K562 (cell line): ENCODE measurements at regions not wholly inside any gene's neighbourhood (a gene's known extent, or its start where the extent isn't known, plus 50 kb on each side); places are given as distances from the start of the nearest gene placed in this dataset.

Experiments used
- ATAC-seq: fragments of 200-7000 bp; cut with Tn5 transposase; 3 replicates; pipeline ENCODE4 v1.9.1; 2020; ENCODE audit warnings: moderate library complexity
- BruUV-seq: library from RNA; stranded (reverse); fragments of 400-500 nt; replicated peaks from 2 replicates; lab custom pipeline; 2021; lab: Mats Ljungman, UMichigan
- CTCF ChIA-PET: fragments of 300-600 bp; formaldehyde crosslinking; extraction: SDS; loops from one replicate; lab custom pipeline; 2021; ENCODE audit warnings: low intra/inter-chr PET ratio; lab: Yijun Ruan, JAX
- POLR2A ChIA-PET: fragments of 300-600, 350-650 bp; sonication (Branson Sonifier 250); formaldehyde crosslinking; extraction: SDS; loops from one replicate; lab custom pipeline; 2021; ENCODE audit warnings: antibody characterized with exemption, inconsistent platforms; lab: Yijun Ruan, JAX
- DNase-seq, 4 experiments: peaks; one replicate each; pipeline versions ENCODE4 v3.0.0 to v3.0.0-alpha.2; 2011 to 2018; ENCODE audit warnings: low spot score in 3 of 4, mixed read lengths in 3 of 4; ENCODE audit errors: extremely low read depth in 1 of 4
- FAIRE-seq: peaks from 2 replicates; lab custom pipeline; 2011; peaks lifted over from hg19 to GRCh38; lab: Jason Lieb, UNC
- H2AFZ ChIP-seq: 2 replicates; pipeline ENCODE4 v1.6.0; 2011; ENCODE audit warnings: low read depth, low read length, control low read depth, inconsistent platforms
- H3K27ac ChIP-seq: fragments of 200-600 bp; 3 replicates; pipeline ENCODE4 v1.8.0; 2011; ENCODE audit warnings: low read depth, mild to moderate bottlenecking, control low read depth, inconsistent platforms, low read length, moderate library complexity, mixed read lengths; ENCODE audit errors: extremely low read depth
- H3K27me3 ChIP-seq, 2 experiments: fragments of 300-600 bp in 1 of 2; 2 replicates in 1 of 2; 3 replicates in 1 of 2; pipeline versions ENCODE4 v1.6.0 to v1.8.0; 2011; ENCODE audit warnings: inconsistent platforms in 2 of 2, low read length in 2 of 2, mild to moderate bottlenecking in 1 of 2, mixed read lengths in 1 of 2, moderate library complexity in 1 of 2; ENCODE audit not compliant: control insufficient read depth in 2 of 2, insufficient read depth in 2 of 2
- H3K36me3 ChIP-seq: fragments of 300-600 bp; 3 replicates; pipeline ENCODE4 v1.8.0; 2011; ENCODE audit warnings: mild to moderate bottlenecking, low read length, inconsistent platforms; ENCODE audit not compliant: control insufficient read depth, insufficient read depth
- H3K4me1 ChIP-seq, 2 experiments: fragments of 200-600 bp in 1 of 2; replicated peaks in 1 of 2; 2 replicates in 1 of 2; 3 replicates in 1 of 2; pipeline versions ENCODE4 v1.5.1 to v1.8.0; 2011; ENCODE audit warnings: inconsistent platforms in 2 of 2, low read length in 2 of 2, mild to moderate bottlenecking in 1 of 2, mixed read lengths in 1 of 2, moderate library complexity in 1 of 2; ENCODE audit not compliant: control insufficient read depth in 2 of 2, insufficient read depth in 2 of 2
- H3K4me2 ChIP-seq: 2 replicates; pipeline ENCODE4 v1.6.1; 2011; ENCODE audit warnings: low read length, control low read depth, inconsistent platforms, mixed read lengths; ENCODE audit not compliant: insufficient read depth
- H3K4me3 ChIP-seq: fragments of 200-600 bp; sonication (generic), shearing (Covaris generic); 2 replicates; pipeline ENCODE4 v1.5.1; 2016; ENCODE audit warnings: control low read depth, inconsistent platforms
- H3K79me2 ChIP-seq: fragments of 200-600 bp; 3 replicates; pipeline ENCODE4 v1.8.0; 2011; ENCODE audit warnings: low read length, inconsistent platforms; ENCODE audit not compliant: control insufficient read depth, insufficient read depth
- H3K9ac ChIP-seq, 2 experiments: 2 replicates each; pipeline versions ENCODE4 v1.6.0 to v1.6.1; 2011; ENCODE audit warnings: low read depth in 2 of 2, low read length in 2 of 2, control low read depth in 1 of 2, inconsistent platforms in 1 of 2, mild to moderate bottlenecking in 1 of 2, mixed read lengths in 1 of 2; ENCODE audit not compliant: insufficient read depth in 1 of 2
- H3K9me1 ChIP-seq: one replicate; pipeline ENCODE4 v1.6.0; 2011; ENCODE audit warnings: inconsistent platforms, mild to moderate bottlenecking, low read length, moderate library complexity; ENCODE audit not compliant: control insufficient read depth, insufficient read depth
- H3K9me3 ChIP-seq: replicated peaks from 2 replicates; pipeline ENCODE4 v1.5.1; 2011; ENCODE audit warnings: low read depth, low read length, inconsistent platforms; ENCODE audit not compliant: control insufficient read depth, insufficient read depth
- H4K20me1 ChIP-seq: replicated peaks from 2 replicates; pipeline ENCODE4 v1.6.1; 2011; ENCODE audit warnings: low read length, inconsistent platforms, mixed read lengths; ENCODE audit not compliant: control insufficient read depth, insufficient read depth
- CBFA2T3 ChIP-seq: fragments of 450-650 bp; IDR thresholded peaks from 2 replicates; pipeline ENCODE4 v1.6.1; 2017
- CBFB ChIP-seq: sonication (generic); formaldehyde crosslinking; IDR thresholded peaks from 2 replicates; pipeline ENCODE4 v1.4.0; 2020; ENCODE audit warnings: mild to moderate bottlenecking, missing genetic modification reagents
- CTCFL ChIP-seq: IDR thresholded peaks from 2 replicates; pipeline ENCODE4 v1.6.1; 2011; ENCODE audit warnings: borderline replicate concordance, low read depth, mild to moderate bottlenecking, moderate library complexity, low read length; ENCODE audit not compliant: insufficient read depth, poor library complexity, severe bottlenecking
- DLX4 ChIP-seq: fragments of 250-450 bp; sonication (Bioruptor Pico); IDR thresholded peaks from 2 replicates; pipeline ENCODE4 v1.6.1; 2021; ENCODE audit warnings: mild to moderate bottlenecking
- DPF2 ChIP-seq: fragments of 450-650 bp; IDR thresholded peaks from 2 replicates; pipeline ENCODE4 v1.6.1; 2016
- HCFC1 ChIP-seq: IDR thresholded peaks from 2 replicates; pipeline ENCODE4 v1.6.1; 2012; ENCODE audit warnings: low read depth, low read length, improper control_type of control experiment
- KLF6 ChIP-seq: fragments of 250-450 bp; sonication (Bioruptor Pico); IDR thresholded peaks from 2 replicates; pipeline ENCODE4 v1.4.0; 2020; ENCODE audit warnings: mild to moderate bottlenecking, moderate library complexity, borderline replicate concordance
- PHF21A ChIP-seq: fragments of 450-650 bp; IDR thresholded peaks from 2 replicates; pipeline ENCODE4 v1.6.1; 2017; ENCODE audit warnings: low read depth, borderline replicate concordance
- TFE3 ChIP-seq: fragments of 450-650 bp; formaldehyde crosslinking; IDR thresholded peaks from 2 replicates; pipeline ENCODE4 v1.4.0; 2020; ENCODE audit warnings: mild to moderate bottlenecking, mixed read lengths
- THRAP3 ChIP-seq: fragments of 450-650 bp; IDR thresholded peaks from 2 replicates; pipeline ENCODE4 v1.6.1; 2016; ENCODE audit warnings: mild to moderate bottlenecking, inconsistent platforms, borderline replicate concordance
- THRB ChIP-seq: fragments of 450-650 bp; formaldehyde crosslinking; conservative IDR thresholded peaks from 2 replicates; pipeline ENCODE4 v1.4.0; 2022; ENCODE audit warnings: mild to moderate bottlenecking, missing genetic modification characterization
- U2AF1 ChIP-seq: fragments of 200-400 bp; formaldehyde crosslinking; optimal IDR thresholded peaks from 2 replicates; pipeline ENCODE3; 2017; ENCODE audit warnings: mild to moderate bottlenecking, low read depth, low read length, moderate library complexity
- ZC3H11A ChIP-seq: IDR thresholded peaks from 2 replicates; pipeline ENCODE4 v1.6.1; 2012; ENCODE audit warnings: low read depth, low read length, improper control_type of control experiment
- ZNF124 ChIP-seq: sonication (generic); formaldehyde crosslinking; IDR thresholded peaks from 2 replicates; pipeline ENCODE4 v1.8.1; 2022; ENCODE audit warnings: missing genetic modification reagents
- ZNF436 ChIP-seq: fragments of 250-450, 450-650 bp; sonication (Bioruptor Pico); formaldehyde crosslinking; IDR thresholded peaks from 2 replicates; pipeline ENCODE4 v1.7.0; 2020; ENCODE audit warnings: mild to moderate bottlenecking
- WGBS: fragments of 100-300 bp; shearing (Covaris generic); methylation state at CpG from one replicate; pipeline ENCODE4 v1.1.6; 2016; ENCODE audit warnings: low coverage, mixed read lengths; ENCODE audit not compliant: insufficient coverage; ENCODE audit errors: missing lambda C conversion rate; 5-methylcytosine and 5-hydroxymethylcytosine counted together
- in situ Hi-C: fragments of 300-500 bp; cut with MboI; formaldehyde crosslinking; loops from 4 replicates; pipeline ENCODE4 v1.15.0; 2018; ENCODE audit warnings: inconsistent platforms, mixed read lengths
- intact Hi-C: fragments of 100-400 bp; cut with micrococcal nuclease; formaldehyde crosslinking; loops from 2 replicates; pipeline ENCODE4 v1.14.2; 2022

- TF ChIP-seq CBFB (CRISPR knock-in tag) = no peak
- TF ChIP-seq U2AF1 = no peak
- TF ChIP-seq DLX4 (CRISPR knock-in tag) = no peak
- TF ChIP-seq TFE3 (CRISPR knock-in tag) = no peak
These were observed 99.9 kb downstream of the TEX29 start (continued) for GRCh38 chr13:111420113-111420876.

GRCh38 chr13:111421216-111421615, 100.8 kb downstream of the TEX29 start:
- DNase-seq (no peak), FAIRE-seq (no peak), ATAC-seq (no peak)
- ChIA-PET POLR2A (interaction anchor here (0.5 kb wide), 1 partner anchor 235 kb away, joined by 3 read pairs; no protein-coding TSS in a partner anchor), CTCF (no interaction called here)
- Histone ChIP-seq H3K9ac (no peak overlapping the region), H3K4me2 (no peak overlapping the region), H3K27me3 (peaks cover 8 to 79% of the 10 kb centered on the region in 2 experiments), H3K9me3 (no peaks in the 10 kb centered on the region), H3K36me3 (no peaks in the 10 kb centered on the region), H2AFZ (no peak overlapping the region), H3K9me1 (no peaks in the 10 kb centered on the region), H3K79me2 (no peaks in the 10 kb centered on the region), H3K27ac (no peak overlapping the region), H3K4me1 (no peaks in the 10 kb centered on the region), H4K20me1 (no peaks in the 10 kb centered on the region; the same call in 1 of the 2 replicates), H3K4me3 (no peak overlapping the region)
- intact Hi-C loops (no loop called here), in situ Hi-C loops (no loop called here)
- WGBS = 2% methylated on average over 9 of the region's 11 CpGs
- no TSS peak for BruUV-seq
- TF ChIP-seq CTCFL = no peak
- TF ChIP-seq THRB (CRISPR knock-in tag) = no peak
- TF ChIP-seq ZC3H11A = no peak
- no peak for TF ChIP-seq PHF21A
- no peak for TF ChIP-seq ZNF436
- TF ChIP-seq KLF6 = no peak
- TF ChIP-seq HCFC1 = no peak
- TF ChIP-seq CBFA2T3 = no peak
- no peak for TF ChIP-seq ZNF124 (CRISPR knock-in tag)
- TF ChIP-seq DPF2 = no peak
- TF ChIP-seq THRAP3 = no peak
